ENCODE measurements at regions not wholly inside any gene's neighbourhood (a gene's known extent, or its start where the extent isn't known, plus 50 kb on each side); places are given as distances from the start of the nearest gene placed in this dataset.

GRCh38 chr9:81832571-81833285, 95.5 kb upstream of the SPATA31D4 start:
- H3K4me3 ChIP-seq (ENCODE audit: low read length): no peak overlapping the region
- DNase-seq (ENCODE audit: low read depth, low spot score): no peak

- no peak overlapping the region for H3K4me3 ChIP-seq (ENCODE audit: low read length)
- DNase-seq (ENCODE audit: low read depth, low spot score): no peak
Observed at GRCh38 chr9:81833563-81834345, 94.5 kb upstream of the SPATA31D4 start.

- no peak overlapping the region for H3K4me3 ChIP-seq (ENCODE audit: low read length)
Observed at GRCh38 chr9:81841333-81841732, 86.9 kb upstream of the SPATA31D4 start.

GRCh38 chr9:81844131-81844567, 84.1 kb upstream of the SPATA31D4 start:
- DNase-seq (ENCODE audit: low read depth, low spot score): no peak
- H3K4me3 ChIP-seq (ENCODE audit: low read length): no peak overlapping the region

More at GRCh38 chr9:81841333-81841732, 86.9 kb upstream of the SPATA31D4 start:
- DNase-seq (ENCODE audit: low read depth, low spot score): no peak

- DNase-seq (ENCODE audit: low read depth, low spot score): no peak
- no peak overlapping the region for H3K4me3 ChIP-seq (ENCODE audit: low read length)
Observed at GRCh38 chr9:81847181-81847915, 80.9 kb upstream of the SPATA31D4 start.

GRCh38 chr9:81848472-81848871, 79.8 kb upstream of the SPATA31D4 start:
- no peak for DNase-seq (ENCODE audit: low read depth, low spot score)
- no peak overlapping the region for H3K4me3 ChIP-seq (ENCODE audit: low read length)

- H3K4me3 ChIP-seq (ENCODE audit: low read length): no peak overlapping the region
- no peak for DNase-seq (ENCODE audit: low read depth, low spot score)
Observed at GRCh38 chr9:81849631-81850259, 78.5 kb upstream of the SPATA31D4 start.

GRCh38 chr9:81850724-81851123, 77.5 kb upstream of the SPATA31D4 start:
- no peak overlapping the region for H3K4me3 ChIP-seq (ENCODE audit: low read length)
- no peak for DNase-seq (ENCODE audit: low read depth, low spot score)

GRCh38 chr9:81851340-81851739, 76.9 kb upstream of the SPATA31D4 start:
- H3K4me3 ChIP-seq (ENCODE audit: low read length): no peak overlapping the region
- DNase-seq (ENCODE audit: low read depth, low spot score): no peak

GRCh38 chr9:81852820-81853219, 75.4 kb upstream of the SPATA31D4 start:
- no peak for DNase-seq (ENCODE audit: low read depth, low spot score)

GRCh38 chr9:81855538-81855937, 72.7 kb upstream of the SPATA31D4 start:
- H3K4me3 ChIP-seq (ENCODE audit: low read length): no peak overlapping the region
- DNase-seq (ENCODE audit: low read depth, low spot score): no peak

More at GRCh38 chr9:81852820-81853219, 75.4 kb upstream of the SPATA31D4 start:
- no peak overlapping the region for H3K4me3 ChIP-seq (ENCODE audit: low read length)

GRCh38 chr9:81858657-81859430, 69.4 kb upstream of the SPATA31D4 start:
- no peak for DNase-seq (ENCODE audit: low read depth, low spot score)
- no peak overlapping the region for H3K4me3 ChIP-seq (ENCODE audit: low read length)

- no peak for DNase-seq (ENCODE audit: low read depth, low spot score)
- H3K4me3 ChIP-seq (ENCODE audit: low read length): no peak overlapping the region
Observed at GRCh38 chr9:81860581-81860980, 67.6 kb upstream of the SPATA31D4 start.

- H3K4me3 ChIP-seq (ENCODE audit: low read length): no peak overlapping the region
- no peak for DNase-seq (ENCODE audit: low read depth, low spot score)
Observed at GRCh38 chr9:81861644-81862043, 66.6 kb upstream of the SPATA31D4 start.

GRCh38 chr9:81868145-81868544, 60.1 kb upstream of the SPATA31D4 start:
- DNase-seq (ENCODE audit: low read depth, low spot score): no peak

GRCh38 chr9:81871695-81872094, 56.5 kb upstream of the SPATA31D4 start:
- no peak overlapping the region for H3K4me3 ChIP-seq (ENCODE audit: low read length)
- DNase-seq (ENCODE audit: low read depth, low spot score): no peak

More at GRCh38 chr9:81868145-81868544, 60.1 kb upstream of the SPATA31D4 start:
- H3K4me3 ChIP-seq (ENCODE audit: low read length): no peak overlapping the region

- no peak overlapping the region for H3K4me3 ChIP-seq (ENCODE audit: low read length)
- DNase-seq (ENCODE audit: low read depth, low spot score): no peak
Observed at GRCh38 chr9:81874250-81874649, 54.0 kb upstream of the SPATA31D4 start.

GRCh38 chr9:81874931-81875330, 53.3 kb upstream of the SPATA31D4 start:
- DNase-seq (ENCODE audit: low read depth, low spot score): no peak
- H3K4me3 ChIP-seq (ENCODE audit: low read length): no peak overlapping the region

- no peak overlapping the region for H3K4me3 ChIP-seq (ENCODE audit: low read length)
- no peak for DNase-seq (ENCODE audit: low read depth, low spot score)
Observed at GRCh38 chr9:81877047-81877446, 51.2 kb upstream of the SPATA31D4 start.
